HuH-7.5 (cell line): ENCODE measurements at regions not wholly inside any gene's neighbourhood (a gene's known extent, or its start where the extent isn't known, plus 50 kb on each side); places are given as distances from the start of the nearest gene placed in this dataset.

Source experiments
- DNase-seq: peaks from one replicate; pipeline ENCODE4 v3.0.0; 2011; ENCODE audit warnings: low spot score

- no peak for DNase-seq
Observed at GRCh38 chr3:115475178-115476041, 147.9 kb upstream of the GAP43 start.

GRCh38 chr3:115476472-115476871 is 146.8 kb upstream of the GAP43 start:
- DNase-seq, result no peak

GRCh38 chr3:115478359-115478758 is 145.0 kb upstream of the GAP43 start:
- DNase-seq, result no peak

- DNase-seq, result no peak
Observed at GRCh38 chr3:115486880-115487279, 136.4 kb upstream of the GAP43 start.

- no peak for DNase-seq
Observed at GRCh38 chr3:115487968-115488367, 135.3 kb upstream of the GAP43 start.

GRCh38 chr3:115488409-115488808 is 134.9 kb upstream of the GAP43 start:
- DNase-seq, result no peak

GRCh38 chr3:115494826-115495225 is 128.5 kb upstream of the GAP43 start:
- DNase-seq, result no peak

GRCh38 chr3:115498421-115498820 is 124.9 kb upstream of the GAP43 start:
- no peak for DNase-seq

- DNase-seq, result no peak
Observed at GRCh38 chr3:115498898-115499297, 124.4 kb upstream of the GAP43 start.

- DNase-seq, result no peak
Observed at GRCh38 chr3:115499666-115500065, 123.6 kb upstream of the GAP43 start.

- no peak for DNase-seq
Observed at GRCh38 chr3:115500795-115501194, 122.5 kb upstream of the GAP43 start.

- DNase-seq, result no peak
Observed at GRCh38 chr3:115502128-115502527, 121.2 kb upstream of the GAP43 start.

- DNase-seq, result no peak
Observed at GRCh38 chr3:115503394-115503793, 119.9 kb upstream of the GAP43 start.

- no peak for DNase-seq
Observed at GRCh38 chr3:115508562-115508961, 114.7 kb upstream of the GAP43 start.

- DNase-seq, result no peak
Observed at GRCh38 chr3:115512565-115513415, 110.5 kb upstream of the GAP43 start.

- DNase-seq, result no peak
Observed at GRCh38 chr3:115513416-115513800, 109.9 kb upstream of the GAP43 start.

GRCh38 chr3:115517457-115518050 is 105.8 kb upstream of the GAP43 start:
- no peak for DNase-seq

- no peak for DNase-seq
Observed at GRCh38 chr3:115518100-115518852, 105.0 kb upstream of the GAP43 start.

- no peak for DNase-seq
Observed at GRCh38 chr3:115520241-115520640, 103.1 kb upstream of the GAP43 start.

GRCh38 chr3:115520651-115521245 is 102.6 kb upstream of the GAP43 start:
- DNase-seq, result no peak

- DNase-seq, result no peak
Observed at GRCh38 chr3:115523458-115523857, 99.9 kb upstream of the GAP43 start.

- no peak for DNase-seq
Observed at GRCh38 chr3:115524549-115524948, 98.8 kb upstream of the GAP43 start.
